ENCODE measurements at regions not wholly inside any gene's neighbourhood (a gene's known extent, or its start where the extent isn't known, plus 50 kb on each side); places are given as distances from the start of the nearest gene placed in this dataset.
"Not testable (repeated sequence)": the region's sequence is repeated elsewhere in the genome, so short reads cannot be mapped to it uniquely, and the experiment has no call there.

DNA sequence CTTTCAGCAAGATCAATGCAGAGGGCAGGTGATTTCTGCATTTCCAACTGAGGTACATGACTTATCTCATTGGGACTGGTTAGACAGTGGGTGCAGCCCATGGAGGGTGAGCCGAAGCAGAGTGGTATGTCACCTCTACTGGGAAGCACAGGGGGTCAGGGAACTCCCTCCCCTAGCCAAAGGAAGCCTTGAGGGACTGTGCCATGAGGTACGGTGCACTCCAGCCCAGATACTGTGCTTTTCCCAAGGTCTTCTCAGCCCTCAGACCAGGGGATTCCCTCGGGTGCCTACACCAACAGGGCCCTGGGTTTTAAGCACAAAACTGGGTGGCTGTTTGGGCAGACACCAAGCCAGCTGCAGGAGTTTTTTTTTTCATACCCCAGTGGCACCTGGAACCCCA lies 329.5 kb upstream of the TMEFF2 start:
- H3K4me1 ChIP-seq (ENCODE audit: low read length); H3K4me3 ChIP-seq (ENCODE audit: low read length); H3K27me3 ChIP-seq (ENCODE audit: low read depth, low read length); H3K4me2 ChIP-seq (ENCODE audit: low read length); H4K20me1 ChIP-seq (ENCODE audit: insufficient read depth, low read length); H3K27ac ChIP-seq (ENCODE audit: low read length); H2AFZ ChIP-seq (ENCODE audit: low read depth, low read length); H3K9me3 ChIP-seq (ENCODE audit: insufficient read depth, low read length); H3K36me3 ChIP-seq (replicated peaks; ENCODE audit: low read depth, low read length); H3K9ac ChIP-seq (ENCODE audit: low read length); H3K79me2 ChIP-seq (ENCODE audit: low read length): not testable (repeated sequence)

DNA sequence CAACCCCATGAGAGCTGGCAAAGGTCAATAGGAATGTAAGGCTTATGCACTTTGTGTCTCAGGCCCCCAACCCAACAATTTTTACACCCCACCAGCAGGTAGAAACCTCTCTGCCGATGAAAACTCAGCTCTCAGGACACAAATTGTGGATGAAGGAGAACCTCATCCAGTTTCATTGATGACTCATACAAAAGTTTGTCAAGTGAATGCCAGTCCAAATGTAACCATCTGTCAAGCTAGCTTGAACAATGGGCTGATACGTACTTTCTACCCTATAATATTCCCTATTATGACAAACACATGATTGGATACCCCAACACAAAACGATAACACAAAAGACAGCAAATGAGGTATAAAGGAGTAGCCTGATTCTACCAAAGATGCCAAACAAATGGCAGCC lies 321.2 kb upstream of the TMEFF2 start:
- H3K27ac ChIP-seq (ENCODE audit: low read length), result no peak overlapping the region
- H3K79me2 ChIP-seq (ENCODE audit: low read length), result no peaks in the 10 kb centered on the region
- H3K9me3 ChIP-seq (ENCODE audit: insufficient read depth, low read length), result no peaks in the 10 kb centered on the region
- no peak overlapping the region for H3K4me3 ChIP-seq (ENCODE audit: low read length)
- no peak overlapping the region for H3K4me2 ChIP-seq (ENCODE audit: low read length)
- TF ChIP-seq, protein P1, sequence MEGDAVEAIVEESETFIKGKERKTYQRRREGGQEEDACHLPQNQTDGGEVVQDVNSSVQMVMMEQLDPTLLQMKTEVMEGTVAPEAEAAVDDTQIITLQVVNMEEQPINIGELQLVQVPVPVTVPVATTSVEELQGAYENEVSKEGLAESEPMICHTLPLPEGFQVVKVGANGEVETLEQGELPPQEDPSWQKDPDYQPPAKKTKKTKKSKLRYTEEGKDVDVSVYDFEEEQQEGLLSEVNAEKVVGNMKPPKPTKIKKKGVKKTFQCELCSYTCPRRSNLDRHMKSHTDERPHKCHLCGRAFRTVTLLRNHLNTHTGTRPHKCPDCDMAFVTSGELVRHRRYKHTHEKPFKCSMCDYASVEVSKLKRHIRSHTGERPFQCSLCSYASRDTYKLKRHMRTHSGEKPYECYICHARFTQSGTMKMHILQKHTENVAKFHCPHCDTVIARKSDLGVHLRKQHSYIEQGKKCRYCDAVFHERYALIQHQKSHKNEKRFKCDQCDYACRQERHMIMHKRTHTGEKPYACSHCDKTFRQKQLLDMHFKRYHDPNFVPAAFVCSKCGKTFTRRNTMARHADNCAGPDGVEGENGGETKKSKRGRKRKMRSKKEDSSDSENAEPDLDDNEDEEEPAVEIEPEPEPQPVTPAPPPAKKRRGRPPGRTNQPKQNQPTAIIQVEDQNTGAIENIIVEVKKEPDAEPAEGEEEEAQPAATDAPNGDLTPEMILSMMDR (IDR thresholded peaks at IDR 0.05; ENCODE audit: low read depth, low read length), result no peak
- TF ChIP-seq EZH2phosphoT487 (IDR thresholded peaks at IDR 0.05; ENCODE audit: low read depth), result no peak
- no peak overlapping the region for H2AFZ ChIP-seq (ENCODE audit: low read depth, low read length)
- no peak overlapping the region for H3K9ac ChIP-seq (ENCODE audit: low read length)
- H3K4me1 ChIP-seq (ENCODE audit: low read length), result no peaks in the 10 kb centered on the region
- no peaks in the 10 kb centered on the region for H3K36me3 ChIP-seq (replicated peaks; ENCODE audit: low read depth, low read length)
- no peaks in the 10 kb centered on the region for H4K20me1 ChIP-seq (ENCODE audit: insufficient read depth, low read length)
- no peaks in the 10 kb centered on the region for H3K27me3 ChIP-seq (ENCODE audit: low read depth, low read length)

DNA sequence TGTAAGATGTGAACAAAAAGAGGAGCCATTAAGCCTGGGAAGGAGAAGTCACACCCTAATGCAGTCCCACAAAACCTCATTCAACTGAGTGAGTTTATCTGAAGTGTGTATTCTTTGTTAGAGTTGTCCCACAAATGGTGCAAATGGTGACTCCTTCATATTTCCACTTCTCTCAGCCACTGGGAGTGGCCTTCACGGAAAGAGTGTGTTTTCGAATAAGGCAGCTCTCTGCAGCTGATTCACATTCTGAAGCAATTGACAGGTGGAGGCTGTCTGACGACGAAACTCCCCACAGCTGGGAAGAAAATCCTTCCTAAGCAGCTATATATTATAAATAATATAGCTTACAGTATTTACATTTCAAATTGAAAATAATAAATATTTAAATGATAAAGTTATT lies 318.8 kb upstream of the TMEFF2 start:
- Histone ChIP-seq H3K27ac (ENCODE audit: low read length) (no peak overlapping the region), H3K27me3 (ENCODE audit: low read depth, low read length) (no peaks in the 10 kb centered on the region), H3K4me1 (ENCODE audit: low read length) (no peaks in the 10 kb centered on the region), H3K4me3 (ENCODE audit: low read length) (no peak overlapping the region), H3K9ac (ENCODE audit: low read length) (no peak overlapping the region), H3K36me3 (replicated peaks; ENCODE audit: low read depth, low read length) (no peaks in the 10 kb centered on the region), H4K20me1 (ENCODE audit: insufficient read depth, low read length) (no peaks in the 10 kb centered on the region), H3K9me3 (ENCODE audit: insufficient read depth, low read length) (no peaks in the 10 kb centered on the region), H2AFZ (ENCODE audit: low read depth, low read length) (no peak overlapping the region), H3K79me2 (ENCODE audit: low read length) (no peaks in the 10 kb centered on the region), H3K4me2 (ENCODE audit: low read length) (no peak overlapping the region)
- TF ChIP-seq EZH2phosphoT487 (IDR thresholded peaks at IDR 0.05; ENCODE audit: low read depth), result no peak
- TF ChIP-seq, protein P1 (IDR thresholded peaks at IDR 0.05; ENCODE audit: low read depth, low read length), result no peak

DNA sequence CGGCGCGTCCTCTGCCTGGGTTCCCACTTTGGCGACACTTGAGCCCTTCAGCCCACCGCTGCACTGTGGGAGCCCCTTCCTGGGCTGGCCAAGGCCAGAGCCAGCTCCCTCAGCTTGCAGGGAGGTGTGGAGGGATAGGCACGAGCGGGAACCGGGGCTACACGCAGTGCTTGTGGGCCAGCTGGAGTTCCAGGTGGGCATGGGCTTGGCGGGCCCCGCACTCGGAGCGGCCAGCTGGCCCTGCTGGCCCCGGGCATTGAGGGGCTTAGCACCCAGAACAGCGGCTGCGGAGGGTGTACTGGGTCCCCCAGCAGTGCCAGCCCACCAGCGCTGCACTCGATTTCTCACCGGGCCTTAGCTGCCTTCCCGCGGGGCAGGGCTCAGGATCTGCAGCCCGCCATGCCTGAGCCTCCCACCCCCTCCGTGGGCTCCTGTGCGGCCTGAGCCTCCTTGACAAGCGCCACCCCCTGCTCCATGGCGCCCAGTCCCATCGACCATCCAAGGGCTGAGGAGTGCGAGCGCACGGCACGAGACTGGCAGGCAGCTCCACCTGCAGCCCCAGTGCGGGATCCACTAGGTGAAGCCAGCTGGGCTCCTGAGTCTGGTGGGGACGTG lies 313.2 kb upstream of the TMEFF2 start:
- H3K27ac ChIP-seq (ENCODE audit: low read length); H3K9ac ChIP-seq (ENCODE audit: low read length); H3K79me2 ChIP-seq (ENCODE audit: low read length); H3K4me3 ChIP-seq (ENCODE audit: low read length); H3K36me3 ChIP-seq (replicated peaks; ENCODE audit: low read depth, low read length); H3K4me1 ChIP-seq (ENCODE audit: low read length); H3K9me3 ChIP-seq (ENCODE audit: insufficient read depth, low read length); H3K27me3 ChIP-seq (ENCODE audit: low read depth, low read length); H3K4me2 ChIP-seq (ENCODE audit: low read length); H2AFZ ChIP-seq (ENCODE audit: low read depth, low read length); H4K20me1 ChIP-seq (ENCODE audit: insufficient read depth, low read length): not testable (repeated sequence)

DNA sequence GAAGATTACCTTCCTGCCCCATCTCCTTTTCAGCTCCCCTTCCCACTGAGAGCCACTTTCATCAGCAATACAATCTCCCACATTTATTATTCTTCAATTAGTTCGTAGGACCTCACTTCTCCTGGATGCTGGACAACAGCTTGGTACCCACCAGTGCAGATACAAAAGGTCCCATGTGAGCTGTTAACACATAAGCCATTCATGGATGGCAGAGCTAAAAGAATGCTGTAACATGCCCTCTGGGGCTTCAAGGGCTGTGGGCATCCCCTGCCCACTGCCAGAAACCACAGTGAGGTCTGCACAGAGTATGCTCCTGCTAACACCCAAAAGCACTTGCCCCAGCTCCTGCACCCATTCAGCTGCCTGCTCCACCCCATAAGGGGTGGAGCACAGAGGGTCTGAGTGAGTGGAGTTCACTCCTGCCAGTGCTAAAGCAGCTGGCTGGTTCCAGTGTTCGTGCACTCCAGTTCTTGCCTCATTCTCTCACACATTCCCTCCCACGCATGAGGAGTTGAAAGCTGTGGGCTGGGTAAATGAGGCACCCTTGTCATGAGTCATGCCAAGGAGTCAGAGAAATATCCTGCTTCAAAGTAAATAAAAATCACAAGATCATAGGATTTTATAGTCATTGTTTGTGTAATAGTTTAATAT lies 305.9 kb upstream of the TMEFF2 start:
- H3K4me2 ChIP-seq (ENCODE audit: low read length), result no peak overlapping the region
- no peaks in the 10 kb centered on the region for H4K20me1 ChIP-seq (ENCODE audit: insufficient read depth, low read length)
- H3K27ac ChIP-seq (ENCODE audit: low read length), result no peak overlapping the region
- no peaks in the 10 kb centered on the region for H3K9me3 ChIP-seq (ENCODE audit: insufficient read depth, low read length)
- H3K9ac ChIP-seq (ENCODE audit: low read length), result no peak overlapping the region
- H2AFZ ChIP-seq (ENCODE audit: low read depth, low read length), result no peak overlapping the region
- no peaks in the 10 kb centered on the region for H3K4me1 ChIP-seq (ENCODE audit: low read length)
- no peaks in the 10 kb centered on the region for H3K79me2 ChIP-seq (ENCODE audit: low read length)
- H3K36me3 ChIP-seq (replicated peaks; ENCODE audit: low read depth, low read length), result no peaks in the 10 kb centered on the region
- no peak for TF ChIP-seq EZH2phosphoT487 (IDR thresholded peaks at IDR 0.05; ENCODE audit: low read depth)
- TF ChIP-seq, protein P1 (IDR thresholded peaks at IDR 0.05; ENCODE audit: low read depth, low read length), result no peak
- no peak overlapping the region for H3K4me3 ChIP-seq (ENCODE audit: low read length)
- H3K27me3 ChIP-seq (ENCODE audit: low read depth, low read length), result no peaks in the 10 kb centered on the region
